VCaP (cell line): ENCODE measurements at regions not wholly inside any gene's neighbourhood (a gene's known extent, or its start where the extent isn't known, plus 50 kb on each side); places are given as distances from the start of the nearest gene placed in this dataset.
"Not testable (repeated sequence)": the region's sequence is repeated elsewhere in the genome, so short reads cannot be mapped to it uniquely, and the experiment has no call there.

Experiments used
- H3K27ac ChIP-seq: fragments of 450-650 bp; 2 replicates; pipeline ENCODE4 v1.5.1; 2017
- TF ChIP-seq, protein P1 (sequence below): fragments of 450-650 bp; conservative IDR thresholded peaks from 2 replicates; pipeline ENCODE4 v1.5.1; 2017; ENCODE audit warnings: mild to moderate bottlenecking, moderate library complexity

GRCh38 chr7:34342387-34342786 is 315.6 kb upstream of the NPSR1 start:
- no peak overlapping the region for H3K27ac ChIP-seq
- TF ChIP-seq, protein P1, sequence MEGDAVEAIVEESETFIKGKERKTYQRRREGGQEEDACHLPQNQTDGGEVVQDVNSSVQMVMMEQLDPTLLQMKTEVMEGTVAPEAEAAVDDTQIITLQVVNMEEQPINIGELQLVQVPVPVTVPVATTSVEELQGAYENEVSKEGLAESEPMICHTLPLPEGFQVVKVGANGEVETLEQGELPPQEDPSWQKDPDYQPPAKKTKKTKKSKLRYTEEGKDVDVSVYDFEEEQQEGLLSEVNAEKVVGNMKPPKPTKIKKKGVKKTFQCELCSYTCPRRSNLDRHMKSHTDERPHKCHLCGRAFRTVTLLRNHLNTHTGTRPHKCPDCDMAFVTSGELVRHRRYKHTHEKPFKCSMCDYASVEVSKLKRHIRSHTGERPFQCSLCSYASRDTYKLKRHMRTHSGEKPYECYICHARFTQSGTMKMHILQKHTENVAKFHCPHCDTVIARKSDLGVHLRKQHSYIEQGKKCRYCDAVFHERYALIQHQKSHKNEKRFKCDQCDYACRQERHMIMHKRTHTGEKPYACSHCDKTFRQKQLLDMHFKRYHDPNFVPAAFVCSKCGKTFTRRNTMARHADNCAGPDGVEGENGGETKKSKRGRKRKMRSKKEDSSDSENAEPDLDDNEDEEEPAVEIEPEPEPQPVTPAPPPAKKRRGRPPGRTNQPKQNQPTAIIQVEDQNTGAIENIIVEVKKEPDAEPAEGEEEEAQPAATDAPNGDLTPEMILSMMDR = no peak

GRCh38 chr7:34343667-34344066 is 314.4 kb upstream of the NPSR1 start:
- no peak overlapping the region for H3K27ac ChIP-seq
- TF ChIP-seq, protein P1 = no peak

DNA sequence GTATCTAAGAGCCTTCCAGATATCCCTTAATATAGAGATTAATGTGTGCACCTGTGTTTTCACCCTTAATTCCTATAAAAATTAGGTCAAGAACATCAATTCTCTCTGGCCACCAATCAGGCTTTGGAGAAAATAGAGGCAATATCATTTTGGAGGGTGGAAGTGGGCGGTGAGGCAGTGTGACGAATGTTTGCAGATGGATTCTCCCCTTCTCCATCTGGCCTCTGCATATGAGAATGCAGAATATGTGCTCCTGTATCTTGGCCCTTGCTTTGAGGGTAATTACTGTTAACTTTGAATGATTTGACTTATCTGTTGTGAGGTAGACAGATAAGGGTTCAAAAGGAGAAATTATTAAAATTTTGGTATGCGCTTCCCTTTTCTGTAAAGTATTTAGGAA is 304.0 kb upstream of the NPSR1 start:
- no peak overlapping the region for H3K27ac ChIP-seq
- TF ChIP-seq, protein P1 = no peak

DNA sequence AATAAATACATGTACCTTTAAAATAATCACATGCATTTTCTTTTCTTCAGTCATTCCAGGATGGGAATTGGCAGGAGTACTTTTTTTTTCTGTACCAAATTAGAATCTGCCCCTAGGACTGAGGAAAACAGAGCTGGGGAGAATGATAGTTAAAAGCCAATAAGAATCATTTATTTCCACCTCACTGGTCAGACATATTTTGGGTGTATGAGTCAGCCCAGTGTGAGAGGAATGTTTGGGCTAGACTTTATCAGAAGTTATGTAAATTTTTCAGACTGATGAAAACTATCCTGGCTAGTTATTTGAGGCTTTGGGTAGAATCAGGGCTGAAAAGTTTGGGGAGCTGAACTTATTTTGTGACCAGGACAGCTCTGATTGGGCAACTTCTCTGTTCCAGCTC is 303.1 kb upstream of the NPSR1 start:
- no peak overlapping the region for H3K27ac ChIP-seq
- TF ChIP-seq, protein P1 = no peak

DNA sequence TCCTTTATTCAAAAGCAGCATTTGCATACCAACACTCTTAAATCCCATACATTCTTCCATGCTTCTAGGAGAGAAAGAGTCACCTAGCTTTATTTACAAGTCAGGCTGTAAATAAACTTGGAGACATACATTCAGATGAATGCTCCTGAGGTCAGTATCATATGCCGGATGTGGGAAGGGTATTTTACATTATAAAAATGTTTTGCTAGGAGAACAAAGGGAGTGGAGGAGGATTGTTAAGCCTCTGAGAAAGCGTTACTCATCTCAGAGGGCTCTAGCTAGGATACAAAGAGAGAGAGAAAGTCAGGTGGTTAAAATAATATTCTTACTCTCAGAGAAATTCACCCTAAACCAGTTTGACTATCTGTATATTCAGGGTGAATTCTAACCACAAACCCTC is 300.9 kb upstream of the NPSR1 start:
- H3K27ac ChIP-seq = no peak overlapping the region
- TF ChIP-seq, protein P1 = no peak

- TF ChIP-seq, protein P1 = no peak
- no peak overlapping the region for H3K27ac ChIP-seq
Measured at GRCh38 chr7:34357946-34358345, 300.1 kb upstream of the NPSR1 start.

GRCh38 chr7:34358578-34358977 is 299.4 kb upstream of the NPSR1 start:
- H3K27ac ChIP-seq = not testable (repeated sequence)

- no peak overlapping the region for H3K27ac ChIP-seq
- TF ChIP-seq, protein P1 = no peak
Measured at GRCh38 chr7:34361663-34362250, 296.3 kb upstream of the NPSR1 start.
